ENCODE measurements at regions not wholly inside any gene's neighbourhood (a gene's known extent, or its start where the extent isn't known, plus 50 kb on each side); places are given as distances from the start of the nearest gene placed in this dataset.

- Histone ChIP-seq H3K4me3 (ENCODE audit: low read depth, low read length) (no peak overlapping the region), H3K27me3 (replicated peaks; ENCODE audit: control insufficient read depth, insufficient read depth, low read length) (no peaks in the 10 kb centered on the region), H3K4me1 (no peaks in the 10 kb centered on the region), H3K36me3 (ENCODE audit: control insufficient read depth, insufficient read depth, low read length) (no peaks in the 10 kb centered on the region), H3K9me3 (no peaks in the 10 kb centered on the region)
- CTCF ChIA-PET, result no interaction called here
- H3K27ac Mint-ChIP-seq (ENCODE audit: unreplicated experiment), result no peak overlapping the region
- no peak for DNase-seq
- POLR2A ChIA-PET, result no interaction called here
- H3K36me3 Mint-ChIP-seq (ENCODE audit: insufficient read depth, unreplicated experiment), result no peaks in the 10 kb centered on the region
- intact Hi-C loops (cut with micrococcal nuclease; ENCODE audit: unreplicated experiment), result no loop called here
- TF ChIP-seq CTCF (IDR thresholded peaks at IDR 0.05; ENCODE audit: insufficient read depth in 1 of 2, low read depth in 1 of 2, low read length in 1 of 2, severe bottlenecking in 1 of 2, unreplicated experiment in 1 of 2), result no peak
- H3K9me3 Mint-ChIP-seq (ENCODE audit: unreplicated experiment), result no peaks in the 10 kb centered on the region
- no peaks in the 10 kb centered on the region for H3K4me1 Mint-ChIP-seq (ENCODE audit: low read depth, unreplicated experiment)
- H3K27me3 Mint-ChIP-seq (ENCODE audit: insufficient read depth, unreplicated experiment), result peaks cover 4% of the 10 kb centered on the region
- no peak overlapping the region for H3K4me3 Mint-ChIP-seq (ENCODE audit: unreplicated experiment)
- no TSS peak for BruUV-seq (replicated peaks)
Measured at GRCh38 chr3:21888656-21889055, 137.6 kb upstream of the ZNF385D start.

GRCh38 chr3:21889166-21889565, 138.2 kb upstream of the ZNF385D start:
- Mint-ChIP-seq H3K27ac (ENCODE audit: unreplicated experiment) (no peak overlapping the region), H3K36me3 (ENCODE audit: insufficient read depth, unreplicated experiment) (no peaks in the 10 kb centered on the region), H3K27me3 (ENCODE audit: insufficient read depth, unreplicated experiment) (peaks cover 4% of the 10 kb centered on the region), H3K4me3 (ENCODE audit: unreplicated experiment) (no peak overlapping the region), H3K9me3 (ENCODE audit: unreplicated experiment) (no peaks in the 10 kb centered on the region), H3K4me1 (ENCODE audit: low read depth, unreplicated experiment) (no peaks in the 10 kb centered on the region)
- ChIA-PET POLR2A (no interaction called here), CTCF (no interaction called here)
- BruUV-seq (replicated peaks), result no TSS peak
- no peak for TF ChIP-seq CTCF (IDR thresholded peaks at IDR 0.05; ENCODE audit: insufficient read depth in 1 of 2, low read depth in 1 of 2, low read length in 1 of 2, severe bottlenecking in 1 of 2, unreplicated experiment in 1 of 2)
- intact Hi-C loops (cut with micrococcal nuclease; ENCODE audit: unreplicated experiment), result no loop called here
- Histone ChIP-seq H3K4me1 (no peaks in the 10 kb centered on the region), H3K27me3 (replicated peaks; ENCODE audit: control insufficient read depth, insufficient read depth, low read length) (no peaks in the 10 kb centered on the region), H3K36me3 (ENCODE audit: control insufficient read depth, insufficient read depth, low read length) (no peaks in the 10 kb centered on the region), H3K9me3 (no peaks in the 10 kb centered on the region), H3K4me3 (ENCODE audit: low read depth, low read length) (no peak overlapping the region)
- DNase-seq, result no peak

- no peak overlapping the region for H3K4me3 ChIP-seq (ENCODE audit: low read depth, low read length)
- Mint-ChIP-seq H3K27ac (ENCODE audit: unreplicated experiment) (no peak overlapping the region), H3K36me3 (ENCODE audit: insufficient read depth, unreplicated experiment) (no peaks in the 10 kb centered on the region), H3K9me3 (ENCODE audit: unreplicated experiment) (no peaks in the 10 kb centered on the region), H3K27me3 (ENCODE audit: insufficient read depth, unreplicated experiment) (peaks cover 4% of the 10 kb centered on the region), H3K4me1 (ENCODE audit: low read depth, unreplicated experiment) (no peaks in the 10 kb centered on the region), H3K4me3 (ENCODE audit: unreplicated experiment) (no peak overlapping the region)
- H3K27me3 ChIP-seq (replicated peaks; ENCODE audit: control insufficient read depth, insufficient read depth, low read length), result no peaks in the 10 kb centered on the region
- no peak for TF ChIP-seq CTCF (IDR thresholded peaks at IDR 0.05; ENCODE audit: insufficient read depth in 1 of 2, low read depth in 1 of 2, low read length in 1 of 2, severe bottlenecking in 1 of 2, unreplicated experiment in 1 of 2)
- POLR2A ChIA-PET, result no interaction called here
- no TSS peak for BruUV-seq (replicated peaks)
- H3K4me1 ChIP-seq, result no peaks in the 10 kb centered on the region
- no peak for DNase-seq
- H3K9me3 ChIP-seq, result no peaks in the 10 kb centered on the region
- intact Hi-C loops (cut with micrococcal nuclease; ENCODE audit: unreplicated experiment), result loop anchor here (10.0 kb wide), 1 partner anchor 223 kb away; no protein-coding TSS in a partner anchor
- H3K36me3 ChIP-seq (ENCODE audit: control insufficient read depth, insufficient read depth, low read length), result no peaks in the 10 kb centered on the region
- CTCF ChIA-PET, result no interaction called here
Measured at GRCh38 chr3:21892104-21892503, 141.1 kb upstream of the ZNF385D start.

All from Caco-2 (cell line).